ENCODE measurements at regions not wholly inside any gene's neighbourhood (a gene's known extent, or its start where the extent isn't known, plus 50 kb on each side); places are given as distances from the start of the nearest gene placed in this dataset.

DNA sequence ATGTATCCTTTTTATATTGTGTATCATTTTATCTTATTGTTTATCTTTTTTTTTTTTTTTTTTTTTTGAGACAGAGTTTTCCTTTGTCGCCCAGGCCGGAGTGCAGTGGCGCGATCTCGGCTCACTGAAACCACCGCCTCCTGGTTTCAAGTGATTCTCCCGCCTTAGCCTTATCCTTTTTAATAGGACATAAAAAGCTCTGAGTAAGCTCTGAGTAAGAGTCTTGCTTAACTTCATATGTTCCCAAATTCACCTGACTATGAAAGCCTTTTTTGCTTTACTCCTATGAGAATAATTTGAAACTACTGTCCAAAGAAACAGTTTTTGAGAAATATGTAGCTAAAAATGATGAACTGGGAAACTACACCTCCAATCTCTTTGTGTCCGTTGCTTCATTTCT, 525.5 kb downstream of the IRS1 start:
- DNase-seq (ENCODE audit: low spot score): no peak

DNA sequence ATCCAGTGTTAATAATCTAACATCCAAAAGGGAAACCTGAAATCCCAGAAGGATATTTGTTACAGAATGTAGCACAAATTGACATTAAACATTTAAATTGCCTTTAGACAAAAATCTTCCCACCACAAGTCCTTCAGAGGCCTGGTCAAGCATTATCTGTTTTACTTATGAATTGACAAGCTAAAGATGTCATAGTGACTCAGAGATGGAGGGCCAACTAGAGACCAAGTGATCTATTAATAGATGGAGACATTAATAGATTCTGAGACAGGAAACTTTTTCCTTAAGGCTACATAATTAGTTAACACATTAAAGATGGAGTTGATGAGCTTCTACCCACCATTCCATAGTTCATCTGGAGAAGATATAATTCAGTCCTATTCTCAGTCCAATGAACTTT, 526.2 kb downstream of the IRS1 start:
- no peak for DNase-seq (ENCODE audit: low spot score)

DNA sequence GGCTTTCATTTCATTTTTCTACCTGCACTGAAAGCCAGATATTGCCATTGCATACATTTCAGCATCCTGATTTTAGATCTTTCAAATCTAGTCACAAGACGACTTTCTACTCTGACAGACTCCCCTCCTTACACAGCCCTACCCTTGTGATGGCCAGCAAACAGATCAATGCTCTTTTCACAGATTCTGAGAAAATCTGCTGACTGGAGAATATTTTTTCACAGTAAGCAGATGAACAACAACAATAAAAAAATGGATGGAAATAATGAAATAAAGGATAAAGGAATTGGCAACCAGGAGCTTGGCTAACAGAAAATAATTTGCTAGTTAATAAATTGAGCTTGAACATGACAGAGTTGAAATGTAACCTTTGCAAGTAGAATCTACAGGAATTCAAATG, 527.2 kb downstream of the IRS1 start:
- DNase-seq (ENCODE audit: low spot score): no peak

DNA sequence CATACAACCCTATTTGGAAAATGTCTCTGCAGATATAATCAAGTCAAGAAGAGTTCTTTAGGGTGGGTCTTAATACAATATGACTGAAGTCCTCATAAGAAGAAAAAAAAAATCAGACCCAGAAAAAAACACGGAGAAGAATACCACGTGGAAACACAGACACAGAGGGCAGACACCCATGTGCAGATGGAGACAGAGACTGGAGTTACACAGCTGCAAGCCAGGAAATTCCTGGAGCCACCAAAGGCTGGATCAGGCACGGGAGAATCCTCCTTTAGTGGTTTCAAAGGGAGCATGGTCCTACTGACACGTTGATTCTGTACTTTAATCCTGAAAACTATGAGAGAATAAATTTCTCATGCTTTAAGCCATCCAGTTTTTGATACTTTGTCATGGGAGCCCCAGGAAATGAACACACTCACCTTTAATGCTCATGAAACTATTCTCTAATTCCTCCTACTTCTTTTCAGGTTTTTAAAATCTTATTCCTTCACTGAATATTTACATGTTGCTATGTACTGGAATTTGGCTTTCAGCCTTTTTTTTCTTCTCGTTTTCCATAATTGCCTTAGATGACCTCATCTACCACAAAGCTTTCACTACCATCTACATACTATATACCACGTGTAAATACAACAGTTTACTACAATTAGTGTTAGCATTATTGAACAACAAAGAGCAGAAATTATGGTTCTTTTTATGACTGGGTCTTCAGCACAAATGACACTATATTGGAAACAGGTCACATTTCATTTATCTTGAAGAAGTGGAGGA, 529.1 kb downstream of the IRS1 start:
- no peak for DNase-seq (ENCODE audit: low spot score)

DNA sequence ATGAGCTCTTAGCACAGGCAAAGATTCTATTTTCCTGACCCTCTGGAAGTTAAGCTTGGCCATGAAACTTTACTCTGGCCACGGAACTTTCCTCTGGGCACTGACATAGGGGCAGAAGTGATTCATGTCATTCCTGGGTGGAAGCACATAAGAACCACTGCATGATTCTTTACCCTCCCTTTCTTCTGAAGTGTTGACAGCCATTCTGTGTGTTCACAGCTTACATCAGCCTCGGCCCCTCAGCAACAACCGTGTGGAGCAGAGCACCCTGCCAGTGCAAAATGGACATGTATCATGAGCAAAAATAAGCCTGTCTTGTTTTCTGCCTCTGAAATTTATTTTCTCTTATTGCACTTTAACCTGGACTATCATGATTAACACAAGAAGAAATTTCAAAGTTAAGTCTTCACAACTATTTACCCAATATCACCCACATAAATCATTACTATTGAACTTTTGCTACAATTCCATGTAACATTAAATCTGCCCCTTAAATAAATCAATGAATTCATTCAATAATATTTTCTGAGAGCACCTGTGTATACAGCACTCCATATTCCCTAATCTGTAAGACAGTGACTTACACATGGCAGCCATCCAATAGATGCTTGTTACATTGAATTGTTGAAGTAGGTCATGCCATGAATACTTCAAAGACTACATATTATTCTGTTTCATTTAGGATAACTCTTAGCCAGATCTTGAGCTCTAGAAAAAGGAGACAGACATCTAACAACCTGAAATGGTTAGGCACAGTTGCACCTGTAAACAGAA, 531.9 kb downstream of the IRS1 start:
- DNase-seq (ENCODE audit: low spot score): no peak

DNA sequence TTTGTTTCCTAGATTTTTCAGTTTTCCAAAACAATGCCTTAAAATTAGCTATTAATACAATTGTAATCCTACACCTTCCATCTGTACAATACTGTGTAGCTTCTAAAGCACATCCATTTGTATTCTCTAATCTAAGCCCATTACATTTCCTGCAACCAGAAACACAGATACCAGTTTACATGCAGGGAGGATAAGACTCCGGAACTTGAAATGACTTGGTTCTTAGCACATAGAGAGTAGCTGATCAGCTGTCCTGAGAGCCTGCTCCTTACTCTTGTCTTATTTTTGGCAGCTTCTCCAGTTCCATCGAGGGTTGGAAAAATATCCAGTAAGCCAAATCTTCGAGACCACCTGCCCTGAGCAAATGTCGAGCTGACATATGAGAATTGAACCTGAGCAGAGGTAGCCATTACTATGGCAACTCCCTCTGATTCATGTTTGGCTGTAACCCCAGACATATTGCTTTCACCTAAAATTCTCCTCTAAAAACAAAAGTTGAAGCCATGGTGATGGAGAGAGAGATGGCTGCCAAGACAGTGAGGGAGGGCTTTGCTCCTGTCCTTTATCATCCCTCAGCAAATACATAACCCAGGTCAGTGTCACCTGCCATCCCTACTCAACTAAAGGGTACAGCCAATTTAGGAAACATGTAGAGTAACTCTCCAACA, 542.8 kb downstream of the IRS1 start:
- DNase-seq (ENCODE audit: low spot score): no peak

DNA sequence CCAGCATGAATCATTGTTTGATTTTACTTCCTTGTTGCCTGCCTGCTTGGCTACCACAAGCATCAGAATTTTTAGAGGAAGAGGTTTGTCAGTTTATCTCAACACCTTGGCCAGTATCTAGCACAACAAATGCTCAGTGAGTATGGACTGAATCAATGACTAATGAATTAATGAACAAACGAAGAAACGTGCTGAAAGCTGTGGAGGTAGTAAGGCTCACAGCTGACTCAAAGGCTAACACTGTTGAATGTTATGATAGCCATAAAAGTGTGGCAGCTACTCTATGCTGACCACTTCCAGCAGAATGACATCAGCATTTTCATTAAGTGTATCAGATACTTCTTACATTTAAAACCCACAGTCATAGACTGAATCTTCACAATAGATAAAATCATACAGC, 543.4 kb downstream of the IRS1 start:
- no peak for DNase-seq (ENCODE audit: low spot score)

DNA sequence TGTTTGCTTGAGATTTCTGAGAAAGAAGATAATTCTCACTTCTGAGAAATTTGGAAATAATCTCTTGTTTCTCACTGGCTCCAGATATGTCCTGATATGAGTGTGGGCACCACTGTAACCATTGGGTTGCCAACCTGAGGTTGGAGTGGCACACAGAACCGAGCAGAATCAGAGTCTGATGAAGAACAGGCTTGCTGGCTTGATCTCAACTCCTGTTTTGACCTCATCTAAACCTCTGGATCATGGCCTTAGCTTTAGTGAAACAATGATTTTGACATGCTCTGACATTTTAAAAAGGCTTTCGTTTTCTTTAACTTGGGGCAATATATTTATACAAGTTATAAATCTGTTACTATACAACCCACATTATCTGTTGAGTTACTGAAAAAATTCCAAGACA, 548.0 kb downstream of the IRS1 start:
- no peak for DNase-seq (ENCODE audit: low spot score)

DNA sequence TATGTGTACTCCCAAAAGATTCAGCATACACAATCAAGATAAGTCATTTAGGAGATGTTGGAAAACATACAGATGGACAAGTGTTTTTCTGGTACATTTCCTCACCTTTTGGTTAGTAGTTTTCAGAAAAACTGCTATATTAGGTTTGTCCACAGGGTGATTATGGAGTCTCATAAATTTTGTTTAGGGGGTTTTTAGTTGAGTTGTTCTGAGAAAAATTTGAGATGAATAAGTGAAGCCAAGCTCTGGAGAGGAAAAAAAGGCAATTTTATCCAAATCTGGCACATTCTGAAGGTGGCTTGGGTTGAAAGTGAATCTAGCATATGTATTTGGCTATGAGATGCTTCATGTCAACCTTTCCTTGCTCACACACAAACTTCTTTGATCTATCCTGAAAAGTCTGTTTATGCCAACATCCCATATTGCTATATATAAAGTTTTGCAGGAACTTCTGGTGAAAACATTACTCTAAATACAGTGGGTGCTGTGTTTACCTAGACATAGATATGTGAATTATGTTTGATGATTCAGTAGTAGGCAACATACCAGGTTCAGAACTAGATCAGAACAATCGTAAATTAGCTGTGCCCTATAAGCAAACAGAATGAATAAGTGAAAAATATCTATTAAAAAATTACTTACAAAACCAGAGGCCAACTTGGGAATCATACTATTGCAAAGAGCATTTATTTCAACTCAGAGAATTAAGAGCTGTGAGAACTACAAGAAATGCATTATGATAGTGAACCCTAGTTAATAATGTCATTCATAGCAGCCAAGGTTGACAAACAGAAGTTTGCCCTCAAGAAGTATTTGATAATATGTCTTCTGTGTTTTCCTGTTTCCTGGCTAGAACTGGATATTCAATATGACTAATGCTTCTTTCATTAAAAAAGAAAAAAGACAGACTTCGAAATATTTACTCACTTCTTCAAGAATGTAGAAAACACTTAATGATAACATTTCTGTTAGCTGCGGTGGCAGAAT, 552.0 kb downstream of the IRS1 start:
- DNase-seq (ENCODE audit: low spot score): no peak

DNA sequence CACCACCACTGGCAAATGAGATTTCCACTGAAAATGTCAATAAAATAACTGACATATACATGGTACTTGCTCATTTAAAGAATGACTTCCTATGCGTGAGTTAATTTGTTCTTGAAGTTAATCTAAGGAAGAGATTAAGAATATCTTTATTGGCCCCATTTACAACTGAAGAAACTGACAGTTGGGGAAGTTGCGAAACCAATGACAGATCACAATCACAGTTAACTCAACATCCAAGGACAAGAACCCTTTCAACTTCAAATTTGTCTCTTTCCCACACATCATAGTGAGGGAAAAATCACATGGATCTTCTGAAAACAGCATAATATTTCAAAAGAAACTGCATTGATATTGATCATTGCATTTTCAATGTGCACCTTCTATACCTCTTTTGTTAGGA, 565.4 kb downstream of the IRS1 start:
- no peak for DNase-seq (ENCODE audit: low spot score)

DNA sequence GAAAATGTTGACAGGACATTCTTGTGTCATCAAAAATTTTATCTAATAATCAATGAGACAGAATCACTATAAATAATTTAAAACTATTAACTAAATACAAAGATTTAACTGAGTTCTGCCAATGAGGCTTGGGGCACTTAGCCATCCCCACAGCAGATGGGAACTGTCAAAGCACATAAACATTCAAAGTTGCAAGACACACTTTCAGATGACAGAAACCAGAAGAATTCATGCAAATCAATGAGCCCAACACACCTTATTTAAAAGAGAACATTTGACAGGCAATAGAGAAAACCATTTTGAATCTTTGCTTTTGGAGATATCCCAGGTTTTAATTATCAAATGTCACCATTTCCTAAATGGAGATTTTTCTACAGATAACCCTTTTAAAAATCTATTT, 566.2 kb downstream of the IRS1 start:
- DNase-seq (ENCODE audit: low spot score): no peak

DNA sequence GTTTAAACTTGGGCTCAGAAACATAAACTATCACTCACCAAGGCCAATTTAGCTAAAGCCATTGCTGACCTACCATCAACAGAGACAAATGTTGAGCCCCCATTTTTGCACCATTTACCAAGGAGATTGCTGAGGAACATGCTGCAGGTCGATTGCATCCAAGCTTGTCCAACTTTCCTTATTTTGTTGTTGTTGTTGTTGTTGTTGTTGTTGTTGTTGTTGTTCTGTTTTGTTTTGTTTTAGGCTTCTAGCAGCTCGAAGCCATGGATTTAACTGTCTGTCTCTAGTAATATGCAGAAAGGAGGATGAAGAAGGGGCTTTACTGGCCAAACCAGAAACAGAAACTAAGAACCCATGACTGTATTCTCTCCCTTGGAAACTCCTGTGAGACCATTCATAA, 571.5 kb downstream of the IRS1 start:
- no peak for DNase-seq (ENCODE audit: low spot score)

DNA sequence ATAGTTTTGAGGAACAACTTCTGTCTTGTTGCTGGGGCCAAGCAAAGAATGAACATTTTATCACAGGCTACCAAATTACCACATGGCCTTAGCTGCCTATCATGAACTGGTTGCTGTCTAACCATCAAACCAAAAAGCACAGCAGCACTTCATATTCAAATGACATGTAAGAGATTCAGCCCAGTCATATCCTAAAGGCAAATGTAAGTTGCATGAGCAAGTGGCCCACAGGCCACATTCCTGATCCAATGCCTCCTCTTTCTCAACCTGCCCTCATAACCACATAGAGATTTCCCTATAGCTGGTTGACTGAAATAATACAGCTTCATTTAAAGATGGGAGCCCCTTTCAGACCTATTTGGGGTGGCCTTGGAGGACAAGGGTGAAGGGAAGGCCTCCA, 572.3 kb downstream of the IRS1 start:
- no peak for DNase-seq (ENCODE audit: low spot score)

DNA sequence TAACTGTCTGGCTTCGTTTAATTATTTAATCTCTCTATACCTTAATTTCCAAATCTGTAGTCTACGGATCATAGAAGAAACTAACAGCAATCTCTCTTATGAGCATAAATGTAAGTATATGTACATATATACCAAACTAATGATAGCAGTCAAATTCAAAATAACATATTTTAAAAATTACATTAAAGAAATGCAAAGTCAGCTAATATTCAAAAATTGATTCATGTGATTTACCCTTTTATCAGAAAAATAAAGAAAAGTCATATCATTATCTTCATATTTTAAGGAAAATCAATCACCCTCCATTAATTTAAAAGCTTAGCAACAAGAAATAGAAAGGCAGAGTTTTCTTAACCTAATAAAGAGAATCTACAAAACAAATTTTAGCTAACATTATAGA, 575.9 kb downstream of the IRS1 start:
- no peak for DNase-seq (ENCODE audit: low spot score)

DNA sequence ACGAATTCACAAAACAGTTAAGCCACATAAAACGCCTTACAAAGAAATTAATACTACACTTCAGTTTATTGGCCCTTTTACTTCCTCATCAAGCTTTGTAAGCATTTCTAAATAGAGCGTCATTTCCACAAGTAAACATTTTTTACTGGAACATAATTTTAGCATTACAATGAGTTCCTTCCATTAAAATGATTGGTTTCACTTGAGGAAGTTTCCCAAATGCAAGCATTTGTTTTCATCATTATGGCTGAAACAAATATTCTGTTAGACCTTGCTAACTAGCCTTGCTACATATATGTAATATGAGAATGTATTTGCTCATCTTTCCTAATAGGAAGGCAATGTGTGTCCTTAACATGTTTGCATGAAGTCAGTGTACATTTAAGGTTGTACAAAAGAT, 579.1 kb downstream of the IRS1 start:
- no peak for DNase-seq (ENCODE audit: low spot score)

DNA sequence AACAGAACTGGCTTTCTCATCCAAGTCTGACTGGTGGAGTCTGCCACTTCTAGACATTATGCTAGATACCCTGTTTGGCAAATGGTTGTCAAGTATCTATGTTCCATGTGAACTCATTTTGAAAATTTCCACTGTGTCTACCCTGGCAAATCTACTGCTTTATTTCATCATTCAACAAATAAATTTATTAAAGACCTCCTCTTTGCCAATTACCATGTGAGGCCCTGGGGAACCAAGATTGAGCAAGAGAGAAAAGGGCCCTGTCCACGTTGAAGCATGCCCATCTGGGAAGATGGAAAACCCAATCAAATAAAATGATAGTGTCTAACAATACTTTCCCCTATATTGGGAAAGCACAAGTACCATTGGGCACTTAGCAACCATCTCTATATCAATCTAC, 582.4 kb downstream of the IRS1 start:
- no peak for DNase-seq (ENCODE audit: low spot score)

DNA sequence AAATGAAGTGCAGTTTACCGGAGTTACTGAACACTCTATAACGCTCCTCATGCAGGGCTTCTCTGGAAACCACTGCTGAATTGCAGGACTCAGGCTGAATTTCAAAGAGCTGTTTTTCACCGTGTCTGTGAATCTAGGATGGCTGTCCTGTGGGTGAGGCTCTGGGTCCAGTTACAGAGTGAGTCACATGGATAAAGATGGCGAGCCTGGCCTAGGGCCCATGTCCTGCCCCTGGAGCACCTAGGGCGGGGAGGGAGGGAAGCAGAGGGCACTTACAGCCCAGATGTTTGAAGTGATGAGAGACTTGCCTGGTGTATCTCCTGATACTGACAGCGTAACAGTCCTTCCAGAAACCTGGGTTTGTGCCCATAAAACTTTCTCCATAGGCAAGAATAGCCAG, 583.0 kb downstream of the IRS1 start:
- no peak for DNase-seq (ENCODE audit: low spot score)

DNA sequence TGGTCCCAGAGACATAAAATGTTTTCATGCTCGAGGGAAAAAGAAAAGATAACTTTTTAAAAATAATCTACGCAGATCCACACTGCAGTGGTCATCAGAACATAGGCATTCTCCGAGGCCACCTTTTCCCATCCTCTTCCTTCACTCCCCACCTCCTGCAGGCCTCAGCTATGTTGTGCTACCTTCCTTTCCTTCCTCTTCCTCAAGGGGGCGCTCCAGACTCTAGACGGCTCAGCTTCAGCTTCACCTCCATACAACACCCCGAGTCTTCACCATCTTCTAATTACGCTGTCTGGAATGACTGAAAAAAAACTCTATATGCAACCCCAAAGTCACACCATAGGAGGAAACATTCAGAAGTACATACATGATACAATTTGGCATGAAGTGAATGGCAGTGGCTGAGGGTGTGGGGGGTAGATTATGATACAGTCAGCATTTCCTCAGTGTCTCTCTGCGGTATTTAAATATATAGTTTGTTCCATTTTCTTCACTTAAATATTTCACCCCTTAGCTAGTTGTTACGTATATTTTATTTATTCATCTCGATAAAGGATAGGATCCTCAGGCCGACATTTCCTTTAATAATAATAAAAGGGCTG, 583.6 kb downstream of the IRS1 start:
- DNase-seq (ENCODE audit: low spot score): peak; percentile 31

DNA sequence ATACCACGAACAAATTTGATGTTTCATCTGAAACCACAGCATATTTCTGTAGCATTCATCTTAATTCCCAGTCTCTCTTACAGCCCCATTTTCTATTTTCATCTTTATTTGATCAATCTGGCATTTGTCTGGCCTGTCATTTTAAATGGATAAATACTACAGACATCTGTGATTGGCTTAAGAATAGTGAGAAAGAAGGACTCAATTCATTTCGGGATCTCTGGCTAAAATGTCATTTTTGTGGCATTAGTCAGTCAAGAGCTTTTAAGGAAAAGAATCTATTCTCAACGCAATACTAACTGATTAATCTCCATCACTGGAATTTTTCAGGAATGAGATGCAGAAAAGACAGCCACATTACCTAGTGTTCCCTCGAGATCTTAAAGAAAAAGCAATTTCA, 585.9 kb downstream of the IRS1 start:
- DNase-seq (ENCODE audit: low spot score): no peak

DNA sequence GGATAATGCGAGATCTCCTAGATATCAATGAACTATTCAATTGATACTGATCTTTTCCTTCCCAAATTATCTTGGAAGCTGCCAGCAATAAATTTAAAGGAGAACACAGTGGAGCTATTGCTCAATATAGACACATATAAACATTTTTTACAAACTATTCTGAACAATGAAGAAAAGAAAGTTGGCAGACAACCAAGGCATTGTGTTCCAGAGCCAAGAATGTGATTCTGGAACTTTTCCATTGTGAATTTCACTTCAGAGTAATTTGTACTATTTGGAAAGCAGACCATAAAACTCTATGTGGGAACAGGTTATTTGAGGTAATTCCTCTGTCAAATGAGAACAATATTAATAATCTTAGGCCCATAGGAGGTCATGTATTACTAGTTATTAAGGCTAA, 588.2 kb downstream of the IRS1 start:
- DNase-seq (ENCODE audit: low spot score): no peak

DNA sequence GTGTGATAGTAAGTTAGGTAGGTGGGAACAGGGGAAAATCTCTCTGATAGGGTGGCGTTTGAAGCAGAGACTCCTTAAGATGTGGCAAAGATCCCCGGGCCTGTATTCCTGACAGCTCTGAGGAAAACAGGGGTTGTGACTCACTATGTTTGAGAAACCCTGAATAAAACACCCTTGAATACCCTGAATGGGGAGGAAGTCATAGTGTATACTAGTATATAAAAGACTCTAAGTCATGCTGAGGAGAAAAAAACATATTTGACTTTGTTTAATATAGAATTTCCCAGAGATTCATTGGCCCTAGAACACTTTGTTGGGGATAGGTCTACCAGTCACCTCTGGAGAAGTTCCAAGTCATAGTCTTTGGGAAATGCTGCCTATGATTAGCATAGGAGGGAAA, 590.9 kb downstream of the IRS1 start:
- no peak for DNase-seq (ENCODE audit: low spot score)

DNA sequence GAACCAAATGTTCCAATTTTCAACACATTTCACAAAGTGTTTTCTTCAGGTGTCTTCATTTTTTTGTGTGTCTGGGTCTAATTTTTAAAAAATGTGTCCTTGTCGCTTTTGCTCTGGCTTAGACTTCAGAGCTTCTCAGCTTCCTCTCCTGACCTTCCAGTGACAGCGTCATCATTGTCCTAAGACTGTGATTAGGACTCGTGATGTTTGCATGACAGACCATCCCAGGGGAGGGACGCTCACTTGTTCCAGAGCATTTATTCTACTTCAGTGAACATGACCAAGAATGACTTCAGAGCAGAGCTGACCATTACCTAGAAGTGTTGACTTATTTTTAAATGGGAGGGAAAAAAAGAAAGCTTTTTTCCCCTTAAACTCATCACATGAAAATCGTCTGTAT, 591.9 kb downstream of the IRS1 start:
- DNase-seq (ENCODE audit: low spot score): no peak

Measured in hematopoietic multipotent progenitor cell treated with erythropoietin and hydrocortisone succinate and interleukin-3 and kit ligand, for 15 days (in vitro differentiated cells).